ENCODE measurements at regions not wholly inside any gene's neighbourhood (a gene's known extent, or its start where the extent isn't known, plus 50 kb on each side); places are given as distances from the start of the nearest gene placed in this dataset.

DNA sequence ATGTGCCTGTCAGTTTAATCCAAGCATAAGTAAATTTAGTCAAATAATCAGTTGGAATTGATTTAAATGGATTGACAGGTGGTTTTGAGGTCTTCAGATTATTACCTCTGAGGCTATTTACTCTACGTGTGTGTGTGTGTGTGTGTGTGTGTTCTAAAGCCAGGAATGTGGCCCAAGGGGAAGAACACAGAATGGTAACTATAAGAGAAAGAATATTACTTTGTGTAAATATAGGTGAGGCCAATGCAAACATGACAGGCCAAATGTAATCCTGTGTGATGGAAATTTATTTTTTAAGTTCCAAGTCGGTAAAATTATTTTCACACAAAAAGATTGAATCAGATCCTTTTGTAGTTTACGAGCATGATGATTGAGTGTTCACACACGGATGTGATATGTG lies 390.0 kb downstream of the PLK2 start:
- in situ Hi-C loops (cut with HindIII; ENCODE audit: low pct_unique_long_range_greater_than_20kb, low sequenced_read_pairs): no loop called here

DNA sequence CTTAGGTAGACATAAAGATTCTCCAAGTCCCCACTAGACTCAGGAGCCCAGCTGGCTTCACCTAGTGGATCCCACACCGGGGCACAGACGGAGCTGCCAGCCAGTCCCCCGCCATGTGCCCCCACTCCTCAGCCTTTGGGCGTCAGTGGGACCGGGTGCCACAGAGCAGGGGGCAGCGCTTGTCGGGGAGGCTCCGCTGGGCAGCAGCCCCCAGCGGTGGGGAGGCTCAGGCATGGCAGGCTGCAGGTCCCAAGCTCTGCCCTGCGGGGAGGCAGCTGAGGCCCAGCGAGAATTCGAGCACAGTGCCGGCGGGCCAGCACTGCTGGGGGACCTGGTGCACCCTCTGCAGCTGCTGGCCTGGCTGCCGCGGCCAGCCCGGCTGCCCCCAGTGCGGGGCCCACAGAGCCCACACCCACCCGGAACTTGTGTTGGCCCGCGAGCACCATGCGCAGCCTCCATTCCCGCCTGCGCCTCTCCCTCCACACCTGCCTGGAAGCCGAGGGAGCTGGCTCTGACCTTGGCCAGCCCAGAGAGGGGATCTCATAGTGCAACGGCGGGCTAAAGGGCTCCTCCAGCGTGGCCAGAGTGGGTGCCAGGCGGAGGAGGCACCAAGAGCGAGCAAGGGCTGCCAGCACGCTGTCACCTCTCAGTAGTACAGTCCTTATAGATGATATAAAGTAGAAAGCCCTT lies 390.7 kb downstream of the PLK2 start:
- DNase-seq (ENCODE audit: low read depth in 1 of 2, low spot score in 1 of 2): no peak
- TF ChIP-seq JUND (IDR thresholded peaks at IDR 0.05; ENCODE audit: low read depth): no peak
- in situ Hi-C loops (cut with HindIII; ENCODE audit: low pct_unique_long_range_greater_than_20kb, low sequenced_read_pairs): no loop called here

More for the DNA sequence above, 390.0 kb downstream of the PLK2 start:
- peak; percentile 53 to 98 for DNase-seq (ENCODE audit: low read depth in 1 of 2, low spot score in 1 of 2)
- TF ChIP-seq JUND (IDR thresholded peaks at IDR 0.05; ENCODE audit: low read depth): peak; percentile 97

DNA sequence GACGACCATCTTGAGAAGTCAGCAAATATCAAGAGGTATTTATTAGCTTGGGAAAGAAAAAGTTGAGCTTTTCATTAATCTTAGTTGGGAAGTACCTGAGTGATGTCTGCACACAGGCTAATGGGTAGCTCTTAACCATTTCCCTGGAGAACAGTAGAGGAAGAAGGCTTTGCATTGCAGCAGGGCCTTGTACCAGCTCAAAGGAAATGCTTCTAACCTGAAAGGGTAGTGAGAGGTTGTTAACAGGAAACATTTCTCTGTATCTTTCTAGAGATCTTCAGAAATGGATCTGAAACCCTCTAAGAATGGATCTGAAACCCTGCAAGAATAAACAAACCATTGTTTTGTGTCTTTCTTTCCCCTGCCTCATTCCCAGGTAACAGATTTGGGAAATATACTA lies 393.3 kb downstream of the PLK2 start:
- no peak for TF ChIP-seq JUND (IDR thresholded peaks at IDR 0.05; ENCODE audit: low read depth)
- in situ Hi-C loops (cut with HindIII; ENCODE audit: low pct_unique_long_range_greater_than_20kb, low sequenced_read_pairs): no loop called here
- DNase-seq (ENCODE audit: low read depth in 1 of 2, low spot score in 1 of 2): no peak

DNA sequence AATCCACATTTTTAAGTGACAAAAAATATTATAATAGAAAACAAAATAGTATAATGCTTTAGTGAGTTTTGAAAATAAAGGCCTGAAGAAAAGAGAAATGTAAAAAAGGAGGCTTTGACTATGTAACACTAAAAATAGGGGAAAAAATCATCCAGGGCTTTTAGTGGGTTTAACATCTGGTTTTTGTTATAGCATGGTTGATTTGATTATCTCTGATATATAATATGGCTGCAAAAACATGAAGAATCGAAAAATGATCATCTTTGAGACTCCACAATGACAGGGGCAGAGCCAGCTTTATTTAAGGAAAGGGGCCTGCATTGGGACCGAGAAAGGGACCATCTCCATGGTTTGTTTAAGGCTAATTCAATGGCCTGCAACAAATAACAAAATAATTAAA lies 393.8 kb downstream of the PLK2 start:
- in situ Hi-C loops (cut with HindIII; ENCODE audit: low pct_unique_long_range_greater_than_20kb, low sequenced_read_pairs): no loop called here
- no peak for TF ChIP-seq JUND (IDR thresholded peaks at IDR 0.05; ENCODE audit: low read depth)
- DNase-seq (ENCODE audit: low read depth in 1 of 2, low spot score in 1 of 2): no peak

DNA sequence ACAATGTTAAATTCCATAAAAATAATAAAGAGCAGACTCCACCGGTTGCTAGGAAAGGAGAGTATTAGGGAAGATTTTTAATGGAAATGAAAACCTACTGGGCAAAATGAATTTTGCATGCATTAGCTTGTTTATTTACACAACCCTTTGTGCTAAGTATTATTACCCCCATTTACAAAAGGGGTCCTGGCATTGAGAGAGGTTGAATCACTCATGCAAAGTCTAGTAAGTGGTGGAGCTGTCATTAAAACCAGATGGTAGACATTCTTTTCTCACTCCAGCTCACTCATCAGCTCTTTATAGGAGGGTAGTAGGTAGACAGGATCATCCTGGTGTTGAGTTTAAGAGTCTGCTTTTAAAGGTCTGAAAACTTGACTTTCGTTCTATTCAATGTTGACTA lies 395.1 kb downstream of the PLK2 start:
- TF ChIP-seq JUND (IDR thresholded peaks at IDR 0.05; ENCODE audit: low read depth): no peak
- in situ Hi-C loops (cut with HindIII; ENCODE audit: low pct_unique_long_range_greater_than_20kb, low sequenced_read_pairs): no loop called here
- DNase-seq (ENCODE audit: low read depth in 1 of 2, low spot score in 1 of 2): no peak

DNA sequence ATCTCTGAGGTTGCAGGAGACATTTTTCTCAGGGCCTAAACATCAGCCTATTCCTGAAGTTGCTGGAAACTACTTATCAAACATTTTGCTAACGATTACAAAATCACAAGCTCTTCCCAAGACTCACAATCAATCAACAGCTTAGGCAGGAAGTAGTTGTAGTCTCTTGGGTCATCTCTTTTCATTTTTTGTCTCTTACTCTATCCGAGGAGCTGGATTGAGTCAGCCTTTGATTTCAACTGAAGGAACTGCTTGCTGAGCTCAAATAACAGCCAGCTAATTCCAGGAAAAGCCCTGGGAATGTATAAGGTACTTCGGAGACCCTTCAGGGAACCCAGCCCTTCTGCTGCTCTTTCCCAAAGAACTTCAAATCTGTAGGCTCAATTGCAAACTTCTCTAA lies 398.9 kb downstream of the PLK2 start:
- no peak for DNase-seq (ENCODE audit: low read depth in 1 of 2, low spot score in 1 of 2)
- TF ChIP-seq JUND (IDR thresholded peaks at IDR 0.05; ENCODE audit: low read depth): no peak
- in situ Hi-C loops (cut with HindIII; ENCODE audit: low pct_unique_long_range_greater_than_20kb, low sequenced_read_pairs): no loop called here

DNA sequence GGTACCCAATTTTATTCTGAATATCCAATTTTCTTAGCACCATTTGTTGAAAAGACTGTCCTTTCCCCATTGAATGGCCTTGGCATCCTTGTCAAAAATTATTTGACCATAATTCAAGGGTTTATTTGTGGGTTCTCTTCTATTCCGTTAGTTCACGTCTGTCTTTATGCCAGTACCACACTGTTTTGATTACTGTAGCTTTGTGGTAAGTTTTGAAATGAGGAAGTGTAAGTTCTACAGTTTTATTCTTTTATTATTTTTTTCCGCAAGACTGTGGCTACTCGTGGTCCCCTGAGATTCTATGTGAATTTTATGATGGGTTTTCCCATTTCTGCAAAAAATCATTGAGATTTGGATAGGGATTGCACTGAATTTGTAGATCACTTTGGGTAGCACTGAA lies 402.6 kb downstream of the PLK2 start:
- DNase-seq (ENCODE audit: low read depth in 1 of 2, low spot score in 1 of 2): no peak
- in situ Hi-C loops (cut with HindIII; ENCODE audit: low pct_unique_long_range_greater_than_20kb, low sequenced_read_pairs): no loop called here
- no peak for TF ChIP-seq JUND (IDR thresholded peaks at IDR 0.05; ENCODE audit: low read depth)

DNA sequence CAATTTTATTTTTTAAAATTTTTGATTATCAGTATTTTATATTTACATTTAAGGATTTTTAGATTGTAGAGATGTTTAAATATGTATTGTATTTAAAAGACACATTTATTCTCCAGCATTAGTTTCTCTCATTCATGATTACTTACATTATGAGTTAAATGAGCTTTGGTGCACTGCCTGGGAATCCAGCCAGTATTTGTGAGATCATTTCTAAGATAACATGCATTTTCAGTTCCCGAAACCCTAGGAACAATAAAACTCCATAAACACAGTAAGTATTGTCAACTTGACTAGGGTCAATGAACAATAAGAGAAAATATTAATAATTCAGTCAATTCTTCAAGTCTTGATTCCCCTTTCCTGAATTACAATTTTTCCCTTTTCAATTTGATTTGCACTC lies 403.3 kb downstream of the PLK2 start:
- TF ChIP-seq JUND (IDR thresholded peaks at IDR 0.05; ENCODE audit: low read depth): no peak
- DNase-seq (ENCODE audit: low read depth in 1 of 2, low spot score in 1 of 2): peak in 1 of 2 experiments; percentile 26
- in situ Hi-C loops (cut with HindIII; ENCODE audit: low pct_unique_long_range_greater_than_20kb, low sequenced_read_pairs): no loop called here

DNA sequence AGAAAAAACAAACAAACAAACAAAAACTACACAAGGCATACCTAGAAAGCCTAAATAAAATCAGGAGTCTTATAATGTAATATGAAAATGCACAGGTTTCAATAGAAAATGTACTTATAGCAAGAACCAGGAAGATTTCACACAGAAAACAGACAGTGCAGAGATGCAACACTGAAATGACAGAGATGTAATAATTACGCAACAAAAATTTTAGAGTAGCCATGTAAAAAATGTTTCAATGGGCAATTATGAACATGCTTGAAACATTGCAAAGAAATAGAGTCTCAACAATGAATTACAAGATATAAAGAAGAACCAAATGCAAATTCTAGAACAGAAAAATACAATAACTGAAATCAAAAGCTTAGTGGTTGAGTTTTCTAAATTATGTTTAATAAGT lies 405.9 kb downstream of the PLK2 start:
- in situ Hi-C loops (cut with HindIII; ENCODE audit: low pct_unique_long_range_greater_than_20kb, low sequenced_read_pairs): no loop called here
- no peak for TF ChIP-seq JUND (IDR thresholded peaks at IDR 0.05; ENCODE audit: low read depth)
- no peak for DNase-seq (ENCODE audit: low read depth in 1 of 2, low spot score in 1 of 2)

DNA sequence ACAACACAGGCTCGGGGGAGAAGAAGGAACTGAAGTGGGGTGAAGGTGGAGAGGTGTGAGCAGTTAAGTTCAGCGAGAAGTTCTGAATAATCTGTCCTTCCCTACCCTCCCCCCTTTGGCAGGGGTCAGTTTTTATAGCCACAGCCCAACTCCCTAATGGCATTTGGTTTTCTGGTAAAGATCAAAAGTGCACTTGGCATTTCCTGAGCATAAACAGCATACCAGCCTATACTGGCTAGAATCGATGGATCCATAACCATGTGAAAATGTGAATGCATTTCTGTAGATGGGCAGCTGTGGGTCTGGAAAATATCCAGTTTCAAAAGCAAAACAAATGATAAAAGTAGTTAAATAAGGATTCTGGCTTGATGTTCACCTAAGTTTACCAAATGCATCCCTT lies 410.9 kb downstream of the PLK2 start:
- DNase-seq (ENCODE audit: low read depth in 1 of 2, low spot score in 1 of 2): no peak
- no peak for TF ChIP-seq JUND (IDR thresholded peaks at IDR 0.05; ENCODE audit: low read depth)
- in situ Hi-C loops (cut with HindIII; ENCODE audit: low pct_unique_long_range_greater_than_20kb, low sequenced_read_pairs): no loop called here

DNA sequence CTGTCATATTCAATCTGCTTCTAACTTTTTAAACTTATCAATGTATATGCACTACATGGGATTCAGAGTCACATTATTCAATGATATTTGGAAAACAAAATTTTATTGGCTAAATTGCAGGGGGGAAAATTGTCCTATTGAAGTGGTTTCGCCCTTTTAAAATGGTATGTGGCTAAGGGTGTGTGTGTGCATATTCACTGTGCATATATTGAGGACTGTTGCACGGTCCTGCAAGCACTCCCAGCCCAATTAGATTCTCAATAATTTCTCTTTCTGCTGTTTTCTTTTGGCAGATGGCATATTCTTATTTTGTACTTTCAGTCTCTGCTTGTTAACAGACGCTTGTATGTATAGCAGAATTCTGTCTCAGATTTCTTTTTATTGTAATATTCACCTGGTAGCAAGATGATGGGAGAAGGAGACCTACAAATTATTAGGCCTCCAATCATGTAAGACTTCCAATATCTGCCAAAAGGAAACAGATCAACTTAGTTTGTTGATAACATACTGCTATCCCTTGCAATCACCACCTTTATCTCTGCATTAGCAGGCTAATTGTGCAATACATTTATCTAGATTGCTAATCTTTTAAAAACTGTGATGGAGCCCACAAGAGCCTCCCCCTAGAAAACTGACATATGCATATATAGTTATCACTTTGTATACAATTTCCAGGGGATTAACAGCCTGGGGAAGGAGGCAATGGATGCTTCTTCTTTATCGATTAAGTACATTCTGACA lies 411.5 kb downstream of the PLK2 start:
- in situ Hi-C loops (cut with HindIII; ENCODE audit: low pct_unique_long_range_greater_than_20kb, low sequenced_read_pairs): no loop called here
- TF ChIP-seq JUND (IDR thresholded peaks at IDR 0.05; ENCODE audit: low read depth): no peak
- no peak for DNase-seq (ENCODE audit: low read depth in 1 of 2, low spot score in 1 of 2)

DNA sequence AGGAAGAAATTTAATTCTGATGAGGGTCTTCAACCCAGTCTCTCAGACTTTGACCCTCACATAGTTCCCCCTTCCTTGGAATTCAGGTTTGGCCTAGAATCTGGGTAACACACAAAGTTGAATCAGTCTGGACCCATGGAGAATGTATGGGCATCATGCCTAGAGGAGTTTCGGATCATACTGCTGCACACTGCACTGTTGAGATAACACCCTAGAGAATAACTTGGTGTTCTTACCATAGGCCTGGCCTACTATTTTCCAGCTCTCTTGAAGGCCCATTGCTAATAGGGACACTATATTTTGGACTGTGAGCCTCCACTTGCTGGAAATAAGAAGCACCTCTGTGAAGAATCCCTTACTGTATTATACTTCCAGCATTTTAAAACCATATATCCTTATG lies 413.5 kb downstream of the PLK2 start:
- TF ChIP-seq JUND (IDR thresholded peaks at IDR 0.05; ENCODE audit: low read depth): no peak
- in situ Hi-C loops (cut with HindIII; ENCODE audit: low pct_unique_long_range_greater_than_20kb, low sequenced_read_pairs): no loop called here
- DNase-seq (ENCODE audit: low read depth in 1 of 2, low spot score in 1 of 2): no peak

DNA sequence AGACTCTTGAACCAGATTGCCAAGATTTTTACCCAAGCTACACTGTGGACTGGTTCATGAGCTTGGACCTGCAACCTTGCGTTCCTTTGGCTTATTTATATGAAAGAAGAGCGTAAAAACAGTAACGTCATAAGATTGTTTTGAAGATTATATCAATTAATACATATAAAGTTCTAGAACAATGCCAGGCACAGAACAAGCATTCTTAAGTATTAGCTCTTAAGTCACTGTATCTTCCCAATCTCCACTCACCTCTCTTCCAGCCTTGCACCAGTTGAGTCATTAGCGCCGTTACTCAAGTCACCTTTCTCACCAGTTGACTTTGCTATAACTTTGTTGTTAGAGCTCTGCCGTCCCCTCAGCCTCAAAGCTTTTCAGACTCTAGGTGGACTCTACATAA lies 415.7 kb downstream of the PLK2 start:
- in situ Hi-C loops (cut with HindIII; ENCODE audit: low pct_unique_long_range_greater_than_20kb, low sequenced_read_pairs): no loop called here
- no peak for TF ChIP-seq JUND (IDR thresholded peaks at IDR 0.05; ENCODE audit: low read depth)
- DNase-seq (ENCODE audit: low read depth in 1 of 2, low spot score in 1 of 2): no peak

Data from T47D (cell line).